ENCODE measurements at regions not wholly inside any gene's neighbourhood (a gene's known extent, or its start where the extent isn't known, plus 50 kb on each side); places are given as distances from the start of the nearest gene placed in this dataset.
"Not testable (repeated sequence)": the region's sequence is repeated elsewhere in the genome, so short reads cannot be mapped to it uniquely, and the experiment has no call there.

DNA sequence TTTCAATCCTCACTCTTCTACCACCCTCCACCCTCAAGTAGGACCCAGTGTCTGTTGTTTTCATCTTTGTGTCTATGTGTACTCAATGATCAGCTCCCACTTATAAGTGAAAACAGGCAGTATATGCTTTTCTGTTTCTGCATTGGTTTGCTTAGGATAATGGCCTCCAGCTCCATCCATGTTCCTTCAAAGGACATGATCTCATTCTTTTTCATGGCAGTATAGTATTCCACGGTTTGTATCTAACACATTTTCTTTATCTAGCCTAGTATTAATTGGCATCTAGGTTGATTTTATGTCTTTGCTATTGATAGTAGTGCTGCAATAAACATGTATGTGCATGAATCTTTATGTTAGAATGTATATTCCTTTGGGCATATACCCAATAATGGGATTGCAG lies 259.8 kb upstream of the KIF2A start:
- no peak for DNase-seq

DNA sequence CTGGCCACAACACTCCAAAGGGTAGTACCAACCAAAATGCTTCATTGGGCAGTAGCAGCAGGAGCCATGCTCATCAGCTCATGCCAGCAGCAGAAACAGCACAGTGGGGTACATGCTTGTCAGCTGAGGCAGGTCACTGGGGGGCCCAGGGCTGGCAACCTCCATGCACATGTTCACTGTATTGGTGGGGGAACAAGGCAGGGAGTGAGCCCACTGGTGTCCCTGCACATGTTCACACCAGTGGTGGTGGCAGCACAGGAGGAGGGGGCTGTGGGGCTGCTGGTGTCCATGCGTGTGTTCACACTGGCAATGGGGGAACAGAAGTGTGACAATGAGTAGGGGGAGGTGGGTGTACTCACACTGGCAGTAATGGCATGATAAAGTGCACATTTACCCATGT lies 254.3 kb upstream of the KIF2A start:
- DNase-seq, result no peak

DNA sequence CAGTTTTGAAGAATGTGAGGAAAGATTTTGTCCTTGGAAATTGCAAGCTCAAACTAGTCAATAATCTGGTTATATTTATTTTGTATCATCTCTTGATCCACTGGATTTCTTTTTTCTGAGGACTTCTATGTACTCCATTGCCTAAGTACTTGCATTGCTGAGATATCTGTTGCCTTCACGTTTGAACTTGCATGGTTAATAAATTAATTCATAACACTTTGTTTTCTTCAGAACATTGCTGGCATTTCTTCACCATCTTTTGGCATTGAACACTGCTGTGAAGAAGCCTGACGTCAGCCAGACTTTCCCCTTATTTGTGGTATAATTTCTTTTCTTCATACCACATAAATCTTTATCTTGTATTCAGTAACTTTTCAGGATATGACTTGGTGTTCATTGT lies 246.0 kb upstream of the KIF2A start:
- DNase-seq, result no peak

DNA sequence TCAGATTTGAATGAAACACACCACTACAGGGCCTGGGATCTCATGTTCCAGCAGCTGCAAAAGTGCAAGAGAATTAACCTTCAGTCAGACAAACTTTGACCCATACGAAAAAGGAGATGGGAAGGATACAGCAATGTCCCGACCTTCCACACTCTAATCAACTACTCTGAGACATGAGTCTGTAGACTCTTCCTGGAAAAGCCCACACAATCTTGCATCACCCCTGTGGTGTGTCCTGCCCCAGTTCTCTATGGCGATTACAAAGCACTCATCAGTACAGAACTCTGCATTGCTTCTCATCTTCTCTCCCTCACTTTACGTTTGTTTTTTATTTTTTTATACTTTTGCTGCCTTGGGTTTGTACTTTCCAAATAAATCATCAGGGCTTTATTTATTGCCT lies 241.0 kb upstream of the KIF2A start:
- no peak for DNase-seq

DNA sequence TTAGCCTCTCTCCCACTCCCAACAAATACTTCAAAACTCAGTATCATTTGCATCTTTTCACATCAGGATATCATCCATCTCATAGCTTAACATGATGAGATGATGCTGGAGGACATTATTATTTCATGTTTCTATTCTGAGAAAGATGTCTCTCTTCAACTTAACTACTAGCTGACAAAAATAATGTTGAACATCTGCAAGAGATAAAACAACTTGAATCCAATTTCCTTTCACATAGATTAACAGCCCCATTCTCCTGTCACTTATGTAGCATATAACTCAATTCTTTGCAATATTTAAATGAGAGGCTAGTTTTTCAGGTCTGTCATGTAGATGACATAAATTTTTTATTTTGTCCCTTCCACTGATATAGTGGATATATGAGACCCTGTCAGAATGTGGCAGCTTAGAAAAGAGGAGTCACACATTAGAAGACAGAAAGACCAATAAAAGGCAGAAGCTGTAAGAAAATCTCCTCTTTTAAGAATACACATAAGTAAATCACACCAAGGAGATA lies 239.2 kb upstream of the KIF2A start:
- DNase-seq, result no peak

DNA sequence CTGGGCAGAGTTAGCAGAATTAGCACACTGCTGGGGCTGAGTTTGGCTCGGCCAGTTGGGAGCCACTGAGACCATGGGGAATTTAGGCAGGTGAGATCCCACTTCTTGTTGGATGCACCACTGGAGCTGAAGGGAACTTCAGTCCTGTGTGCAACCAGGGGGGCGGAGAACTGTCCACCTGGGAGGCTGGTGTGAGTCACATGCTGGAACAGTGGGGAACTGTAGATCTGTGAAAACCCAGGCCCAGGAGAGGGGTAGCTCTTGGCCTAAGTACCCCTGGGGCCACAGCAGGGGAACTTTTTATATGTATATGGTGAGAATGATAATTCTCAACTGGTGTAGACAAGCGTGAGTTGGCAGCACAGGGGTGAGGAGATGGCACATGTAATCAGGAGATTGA lies 237.5 kb upstream of the KIF2A start:
- DNase-seq, result no peak

DNA sequence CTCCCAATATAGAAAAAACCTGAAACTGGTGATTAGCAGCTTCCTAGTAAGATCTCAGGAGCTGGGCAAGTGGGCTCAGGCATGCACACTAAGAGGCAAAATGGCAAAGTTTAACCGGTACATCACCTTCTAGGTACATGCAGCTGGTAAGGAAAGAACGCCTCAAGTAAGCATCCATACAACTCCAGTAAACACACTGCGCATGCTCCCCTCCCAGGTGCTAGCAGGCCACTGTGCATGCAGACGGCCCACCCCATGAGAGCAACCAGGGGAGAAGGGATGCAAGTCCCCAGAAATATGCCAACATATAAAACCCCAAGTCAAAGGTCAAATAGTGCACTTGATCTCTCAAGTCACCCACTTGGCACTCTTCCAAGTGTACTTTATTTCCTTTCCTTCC lies 228.6 kb upstream of the KIF2A start:
- DNase-seq, result no peak

DNA sequence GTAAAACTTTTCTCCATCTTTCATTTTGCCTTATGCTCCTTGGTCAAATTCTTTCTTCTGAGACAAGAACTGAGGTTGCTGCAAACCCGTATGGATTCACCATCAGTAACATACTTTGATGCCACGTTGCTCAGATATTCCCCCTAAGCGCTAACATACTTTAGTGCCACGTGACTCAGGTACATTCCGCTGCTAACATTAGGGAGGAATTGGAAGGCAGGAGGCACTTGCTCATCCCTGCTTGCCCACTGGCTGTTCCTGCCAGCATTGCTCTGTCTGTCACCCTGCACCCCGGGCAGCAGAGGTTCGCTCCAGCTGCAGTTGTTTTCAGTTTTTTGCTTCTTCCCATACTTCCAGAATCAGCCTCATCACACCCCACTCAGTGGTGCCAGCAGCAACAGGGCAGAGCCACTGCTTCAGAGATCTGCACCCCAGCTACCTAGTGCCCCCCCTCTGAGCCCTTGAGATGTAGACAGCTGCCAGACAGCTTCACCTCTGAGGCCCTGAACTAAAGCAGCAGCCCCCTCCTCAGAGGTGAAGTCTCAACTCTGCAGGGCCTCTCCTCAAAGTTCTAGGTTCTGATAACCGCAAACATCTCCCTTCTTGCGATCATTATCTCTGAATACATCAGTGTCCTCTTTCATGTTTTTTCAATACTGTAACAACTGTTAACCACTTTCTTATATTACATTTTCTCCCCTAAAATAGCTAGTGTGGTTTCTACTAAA lies 228.0 kb upstream of the KIF2A start:
- DNase-seq, result no peak

DNA sequence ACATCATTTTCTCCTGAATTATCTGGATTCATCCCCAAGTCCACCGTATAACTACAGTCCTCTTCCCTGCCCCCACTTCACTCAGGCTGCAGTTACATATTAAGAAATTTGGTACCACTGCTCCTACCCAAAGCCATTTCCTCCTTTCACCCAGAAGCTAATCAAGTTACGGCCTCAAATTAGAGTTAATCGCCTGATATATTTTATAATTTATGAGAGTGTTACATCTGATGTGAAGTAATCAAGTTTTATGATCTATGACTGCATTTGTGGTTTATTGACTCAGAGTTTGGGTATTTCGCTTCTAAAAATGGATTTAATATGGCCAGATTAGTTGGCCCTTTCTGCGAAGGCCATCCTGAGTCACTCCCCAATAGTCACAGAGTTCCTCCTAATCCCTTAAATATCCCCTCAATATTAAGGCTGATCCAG lies 223.6 kb upstream of the KIF2A start:
- DNase-seq, result no peak

DNA sequence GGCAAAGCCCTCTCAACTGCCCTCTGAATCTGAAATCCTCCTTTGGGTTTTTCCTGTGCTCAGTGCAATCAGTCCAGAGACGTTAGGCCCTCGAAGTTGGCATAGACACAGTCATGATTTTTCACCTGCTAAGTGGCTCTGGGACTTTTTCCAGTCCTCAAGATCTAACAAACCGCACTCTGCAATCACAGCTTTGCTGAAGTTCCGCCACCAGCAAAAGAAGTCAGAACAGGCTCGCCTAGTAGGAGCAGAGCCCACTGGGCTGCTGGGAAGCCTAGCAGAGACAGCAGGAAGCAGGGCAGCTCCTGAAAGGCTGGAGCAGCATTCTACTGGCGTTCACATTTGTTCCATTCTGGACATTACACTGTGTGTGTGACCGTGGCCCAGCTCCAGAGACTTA lies 222.8 kb upstream of the KIF2A start:
- DNase-seq, result no peak

DNA sequence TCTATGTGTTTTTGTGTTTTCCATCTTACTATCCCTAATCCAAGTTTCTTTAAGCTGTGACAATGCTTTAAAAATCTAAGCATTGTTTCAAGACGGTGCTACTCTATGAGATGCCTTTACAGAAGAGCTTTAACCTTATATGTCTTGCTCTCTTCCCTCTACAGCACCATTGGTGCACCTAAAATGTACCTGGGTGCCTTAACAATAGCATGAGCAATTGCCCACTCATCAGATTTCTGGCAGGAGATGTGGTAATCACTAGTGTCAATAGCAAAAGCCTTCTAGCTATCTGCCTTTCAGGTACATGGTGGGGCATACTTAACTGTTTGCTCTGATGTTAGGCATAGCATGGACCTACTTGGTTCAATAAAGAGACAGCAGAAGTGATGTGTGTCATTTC lies 222.3 kb upstream of the KIF2A start:
- no peak for DNase-seq

DNA sequence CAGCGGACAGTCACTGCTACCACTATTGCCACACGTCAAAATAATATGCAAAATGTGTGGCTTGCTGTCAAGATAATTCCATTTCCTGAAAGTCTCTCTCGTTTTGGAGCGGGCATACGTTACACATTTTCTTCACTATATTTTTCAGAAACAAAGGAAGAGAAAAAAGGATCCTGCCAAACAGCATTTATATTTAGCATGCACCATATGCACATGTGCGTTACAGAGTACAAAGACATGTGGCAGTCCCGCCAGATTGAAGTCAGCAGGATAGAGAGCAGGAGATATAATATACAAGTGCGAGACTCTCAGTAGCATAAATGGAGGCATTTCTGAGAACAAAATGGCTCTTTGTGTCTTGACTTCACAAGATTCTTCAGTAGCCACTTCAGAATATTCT lies 221.6 kb upstream of the KIF2A start:
- DNase-seq, result no peak

DNA sequence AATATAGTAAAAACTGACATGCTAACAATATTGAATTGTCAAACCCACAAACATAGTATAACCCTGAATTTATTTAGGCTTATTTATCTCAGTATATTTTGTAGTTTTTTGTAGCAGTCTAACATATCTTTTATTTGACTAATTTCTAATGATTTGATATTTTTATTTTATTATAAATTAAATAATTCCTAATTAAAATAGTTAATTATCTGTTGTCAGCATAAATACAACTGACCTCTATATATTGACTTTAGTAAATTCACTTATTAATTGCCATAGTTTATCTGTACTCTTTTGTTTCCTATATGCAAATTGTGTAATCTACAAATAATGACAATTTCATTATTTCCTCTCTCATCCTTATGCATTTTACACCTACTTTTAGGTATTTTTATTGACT lies 215.1 kb upstream of the KIF2A start:
- DNase-seq, result no peak

DNA sequence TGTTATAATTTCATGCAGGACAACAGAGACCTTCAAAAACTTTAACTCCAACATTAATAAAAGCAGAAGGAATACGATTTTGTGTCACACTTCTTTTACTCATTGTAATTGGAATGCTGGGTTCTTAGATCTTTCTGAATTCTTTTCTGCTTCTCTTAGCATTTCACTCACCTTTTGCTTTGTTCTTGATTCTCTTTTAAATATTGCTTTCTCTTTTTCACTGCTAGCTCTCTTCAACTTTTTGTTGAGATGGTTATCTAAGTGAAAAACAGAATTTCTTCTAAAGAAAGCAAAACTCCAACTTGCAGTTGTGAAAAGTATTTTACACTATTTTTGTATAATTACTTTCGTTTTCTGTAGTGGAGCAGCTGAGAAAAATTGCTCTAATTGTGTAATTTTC lies 212.6 kb upstream of the KIF2A start:
- no peak for DNase-seq

DNA sequence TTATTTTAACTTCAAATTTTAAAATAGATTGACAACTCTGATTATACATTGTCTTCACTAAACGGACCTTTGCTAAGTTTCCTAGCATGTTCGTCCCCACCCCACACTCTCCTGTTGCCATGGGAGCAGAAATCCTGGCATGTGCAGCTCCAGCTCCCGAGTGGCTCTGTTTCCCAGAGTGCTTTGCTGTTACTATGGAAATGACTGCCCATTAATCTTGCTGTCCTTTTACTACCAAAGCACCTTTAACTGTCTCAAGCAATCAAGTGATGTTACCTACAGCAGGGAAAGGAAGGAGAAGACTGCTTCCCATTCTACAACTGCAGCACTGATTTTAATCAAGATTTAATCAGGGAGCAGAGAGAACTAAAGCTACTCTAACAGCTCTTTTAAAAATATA lies 212.0 kb upstream of the KIF2A start:
- peak; percentile 56 to 89 for DNase-seq

DNA sequence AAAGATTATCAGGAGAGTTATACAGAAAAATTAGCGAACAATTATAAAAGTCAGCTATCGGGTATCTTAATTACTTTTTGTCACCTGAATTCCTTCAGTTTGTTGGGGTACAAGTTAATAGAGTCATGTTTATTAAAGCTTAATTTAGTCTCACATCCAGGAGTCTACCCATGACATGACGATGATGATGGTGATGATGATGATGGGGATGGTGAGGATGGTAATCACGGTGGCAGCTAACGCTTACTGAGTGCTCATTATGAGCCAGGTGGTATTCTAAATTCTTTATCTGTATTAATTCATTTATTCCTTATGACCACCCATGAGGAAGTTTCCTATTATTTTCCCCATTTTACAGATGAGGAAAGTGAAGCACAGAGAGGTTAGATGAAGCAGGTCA lies 208.6 kb upstream of the KIF2A start:
- DNase-seq, result no peak

DNA sequence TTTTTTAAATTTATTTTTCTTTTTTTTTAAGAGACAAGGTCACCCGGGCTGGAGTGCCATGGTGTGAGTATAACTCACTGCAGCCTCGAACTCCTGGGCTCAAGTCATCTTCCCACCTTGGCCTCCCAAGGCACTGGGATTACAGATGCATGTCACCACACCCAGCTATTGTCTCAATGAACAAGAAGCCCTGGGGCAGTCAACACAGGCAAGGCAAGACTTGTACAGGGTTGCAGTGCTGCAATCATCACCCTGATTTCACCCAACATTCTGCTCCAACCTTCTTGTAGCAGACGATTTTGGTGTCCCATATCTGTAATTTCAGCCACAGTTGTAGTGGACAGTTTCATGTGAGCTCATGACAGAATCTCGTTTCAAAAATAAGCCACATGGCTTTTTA lies 205.8 kb upstream of the KIF2A start:
- DNase-seq, result no peak

DNA sequence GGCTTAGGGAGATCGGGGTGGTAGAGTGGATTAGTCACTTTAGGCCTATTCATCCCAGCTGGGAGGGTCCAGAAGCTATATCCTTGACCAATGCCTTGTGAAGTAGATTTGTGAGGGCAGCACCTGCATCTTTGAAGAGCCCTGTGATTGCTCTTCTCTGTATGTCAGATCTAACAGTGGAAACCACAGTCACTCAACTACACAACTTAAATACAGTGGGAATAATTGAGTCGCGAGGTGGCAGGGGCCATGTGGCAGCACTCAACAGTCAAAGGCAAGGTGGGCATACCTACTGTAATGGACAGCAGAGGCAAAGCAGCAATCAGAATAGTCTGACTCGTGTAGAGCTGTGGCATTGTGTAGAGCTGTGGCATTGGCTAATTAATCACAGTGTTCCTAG lies 202.1 kb upstream of the KIF2A start:
- DNase-seq, result not testable (repeated sequence)

DNA sequence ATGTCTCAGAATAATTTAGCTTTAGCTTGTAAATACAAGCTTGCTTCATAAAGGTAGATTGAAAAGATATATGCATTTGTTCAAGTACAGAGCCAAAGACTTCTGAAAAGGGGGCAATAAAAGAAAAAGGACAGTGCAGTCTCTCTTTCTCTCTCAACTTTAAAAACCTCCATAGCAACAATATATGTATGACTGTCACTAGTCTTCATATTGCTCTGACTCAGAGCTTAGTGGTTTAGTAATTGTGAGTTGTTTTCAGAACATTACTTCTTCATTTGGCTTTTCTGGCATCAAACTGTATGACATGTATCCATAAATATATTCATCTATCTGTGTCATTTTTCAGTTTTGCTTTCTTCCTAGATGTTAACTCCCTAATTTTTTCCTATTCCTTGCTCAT lies 194.6 kb upstream of the KIF2A start:
- no peak for DNase-seq

DNA sequence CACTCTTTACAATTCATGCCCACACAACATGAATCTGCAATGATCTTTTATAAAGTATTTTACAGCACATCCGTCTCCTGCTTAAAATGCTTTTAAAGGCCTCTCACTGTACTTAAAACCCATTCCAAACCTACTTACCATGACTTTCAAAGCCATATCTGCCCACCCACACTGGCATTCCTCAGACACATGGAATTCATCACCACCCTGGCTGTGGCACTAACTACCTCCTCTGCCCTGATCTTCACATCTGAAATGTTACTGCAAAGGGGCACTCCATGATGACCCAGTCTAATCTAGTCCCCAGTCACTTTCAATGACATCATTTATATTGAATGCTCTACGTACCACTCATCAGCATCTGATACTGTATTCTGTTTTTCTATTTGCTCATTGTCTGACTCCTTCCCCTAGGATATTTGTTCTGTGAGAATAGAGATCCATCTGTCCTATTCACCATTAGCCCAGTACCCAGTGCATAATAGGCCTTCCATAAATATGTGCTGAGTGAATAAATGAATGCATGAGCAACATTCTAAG lies 193.2 kb upstream of the KIF2A start:
- no peak for DNase-seq

DNA sequence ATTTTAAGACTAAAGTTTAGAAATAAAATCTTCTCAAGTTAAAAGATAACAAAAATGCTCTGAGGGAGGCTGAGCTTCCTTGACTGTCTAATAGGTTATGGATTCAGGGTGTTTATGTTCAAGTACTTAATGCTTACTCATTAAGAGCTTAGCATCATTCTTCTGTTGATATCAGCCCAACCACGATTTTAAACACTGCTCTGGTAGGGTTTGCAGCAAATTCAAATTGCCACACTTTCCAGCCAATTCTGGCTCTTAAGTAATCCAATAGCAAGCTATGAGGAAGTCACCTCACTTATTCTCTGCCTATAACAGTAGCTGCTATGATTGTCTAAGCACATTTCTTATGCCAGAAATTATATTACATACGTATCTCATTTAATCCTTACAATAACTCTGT lies 191.0 kb upstream of the KIF2A start:
- DNase-seq, result no peak

DNA sequence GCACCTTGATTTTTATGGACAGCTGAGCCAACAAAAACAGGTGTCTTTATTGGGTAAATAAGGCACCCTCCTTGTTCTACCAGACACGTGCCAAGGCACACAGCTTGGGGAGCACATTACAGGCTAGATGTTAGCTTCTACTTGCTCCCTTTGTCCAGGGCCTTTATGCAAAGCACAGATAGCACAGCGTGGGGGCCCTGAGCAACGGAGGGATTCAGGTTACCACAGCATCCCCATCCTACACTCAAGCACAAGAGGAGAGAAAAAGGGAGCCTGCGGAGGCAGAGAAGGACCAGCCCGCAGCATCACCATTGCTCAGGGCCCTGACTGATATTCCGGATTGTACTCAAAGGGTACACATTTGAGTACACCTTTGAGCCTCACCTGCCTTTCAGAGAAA lies 181.7 kb upstream of the KIF2A start:
- DNase-seq, result no peak

DNA sequence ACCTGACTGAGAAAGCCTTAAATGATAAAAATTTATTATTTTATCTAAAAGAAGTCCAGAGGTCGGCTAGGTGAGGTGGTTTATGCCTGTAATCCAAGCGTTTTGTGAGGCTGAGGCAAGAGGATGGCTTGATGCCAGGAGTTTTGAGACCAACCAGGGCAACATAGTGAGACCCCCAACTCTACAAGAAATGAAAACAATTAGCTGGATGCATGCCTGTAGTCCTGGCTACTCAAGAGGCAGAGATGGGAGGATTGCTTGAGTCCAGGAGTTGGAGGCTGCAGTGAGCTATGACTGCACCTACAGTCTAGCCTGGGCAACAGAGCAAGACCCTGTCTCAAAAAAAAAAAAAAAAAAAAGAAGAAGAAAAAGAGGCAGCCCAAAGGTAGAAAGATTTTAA lies 179.9 kb upstream of the KIF2A start:
- DNase-seq, result no peak

DNA sequence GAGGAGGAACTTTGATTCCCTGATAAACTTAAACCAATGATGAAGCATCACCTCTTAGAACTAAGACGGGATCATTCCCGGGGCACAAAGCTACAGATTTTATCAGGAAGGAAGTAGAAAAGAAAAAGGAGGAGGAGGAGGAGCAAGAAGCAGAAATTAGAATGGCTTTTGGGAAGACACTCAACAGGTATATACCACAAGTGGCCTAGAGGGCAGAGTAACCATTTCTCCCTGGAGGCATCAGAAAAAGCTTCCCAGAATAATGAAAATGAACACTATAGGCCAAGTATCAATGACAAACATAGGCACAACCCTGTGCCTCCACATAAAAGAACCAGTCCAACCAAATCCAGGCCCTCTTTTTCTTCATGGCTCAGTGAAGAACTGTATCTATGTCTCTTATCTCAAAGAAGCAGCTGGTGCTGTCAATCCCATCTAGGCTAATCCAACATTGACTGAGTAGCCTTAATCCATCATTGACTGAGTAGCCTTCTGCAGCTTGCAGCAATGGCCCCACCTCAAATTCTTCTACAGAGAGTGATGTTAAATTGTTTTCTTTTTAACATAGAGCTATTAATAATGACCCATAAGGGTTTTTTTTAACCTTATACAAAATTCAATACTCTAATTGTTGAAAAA lies 178.8 kb upstream of the KIF2A start:
- DNase-seq, result no peak

DNA sequence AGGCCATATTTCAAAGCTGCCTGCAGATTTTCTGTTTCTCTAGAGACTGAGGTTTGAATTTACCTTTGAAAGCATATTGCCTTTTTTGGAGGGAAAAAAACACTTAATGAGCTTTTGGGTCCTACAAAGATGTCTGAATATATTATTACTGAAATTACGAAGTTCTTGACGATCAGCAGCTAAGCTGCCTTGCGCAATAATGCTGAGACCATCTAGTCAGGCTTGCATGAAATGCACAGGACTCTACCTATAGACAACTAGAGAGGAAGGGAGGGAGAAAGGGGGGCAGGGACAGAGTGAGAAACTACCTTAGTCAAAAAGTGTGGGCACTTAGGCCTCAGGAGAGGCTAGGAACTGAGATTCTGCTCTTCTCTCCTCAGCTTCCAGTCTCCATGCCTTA lies 175.9 kb upstream of the KIF2A start:
- DNase-seq, result no peak

All from NCI-H187 (cell line).